ENCODE measurements at regions not wholly inside any gene's neighbourhood (a gene's known extent, or its start where the extent isn't known, plus 50 kb on each side); places are given as distances from the start of the nearest gene placed in this dataset.

GRCh38 chr1:79186260-79186659 is 179.7 kb upstream of the ADGRL4 start:
- no peaks in the 10 kb centered on the region for H3K9me3 ChIP-seq
- H3K4me1 ChIP-seq: no peaks in the 10 kb centered on the region
- no peak for DNase-seq
- no peak overlapping the region for H3K27ac ChIP-seq
- no peaks in the 10 kb centered on the region for H3K36me3 ChIP-seq
- H3K27me3 ChIP-seq (replicated peaks in 1 of 7): no peaks in the 10 kb centered on the region
- intact Hi-C loops (cut with DNase I; ENCODE audit: low total_unique reads): no loop called here
- no peak for TF ChIP-seq POLR2A (IDR thresholded peaks at IDR 0.05)
- TF ChIP-seq, protein P1, sequence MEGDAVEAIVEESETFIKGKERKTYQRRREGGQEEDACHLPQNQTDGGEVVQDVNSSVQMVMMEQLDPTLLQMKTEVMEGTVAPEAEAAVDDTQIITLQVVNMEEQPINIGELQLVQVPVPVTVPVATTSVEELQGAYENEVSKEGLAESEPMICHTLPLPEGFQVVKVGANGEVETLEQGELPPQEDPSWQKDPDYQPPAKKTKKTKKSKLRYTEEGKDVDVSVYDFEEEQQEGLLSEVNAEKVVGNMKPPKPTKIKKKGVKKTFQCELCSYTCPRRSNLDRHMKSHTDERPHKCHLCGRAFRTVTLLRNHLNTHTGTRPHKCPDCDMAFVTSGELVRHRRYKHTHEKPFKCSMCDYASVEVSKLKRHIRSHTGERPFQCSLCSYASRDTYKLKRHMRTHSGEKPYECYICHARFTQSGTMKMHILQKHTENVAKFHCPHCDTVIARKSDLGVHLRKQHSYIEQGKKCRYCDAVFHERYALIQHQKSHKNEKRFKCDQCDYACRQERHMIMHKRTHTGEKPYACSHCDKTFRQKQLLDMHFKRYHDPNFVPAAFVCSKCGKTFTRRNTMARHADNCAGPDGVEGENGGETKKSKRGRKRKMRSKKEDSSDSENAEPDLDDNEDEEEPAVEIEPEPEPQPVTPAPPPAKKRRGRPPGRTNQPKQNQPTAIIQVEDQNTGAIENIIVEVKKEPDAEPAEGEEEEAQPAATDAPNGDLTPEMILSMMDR (IDR thresholded peaks at IDR 0.05 in 8 of 11, conservative IDR thresholded peaks at IDR 0.05 in 3 of 11): no peak
- no peak for TF ChIP-seq POLR2AphosphoS5 (IDR thresholded peaks at IDR 0.05)
- H3K4me3 ChIP-seq: no peak overlapping the region

DNA sequence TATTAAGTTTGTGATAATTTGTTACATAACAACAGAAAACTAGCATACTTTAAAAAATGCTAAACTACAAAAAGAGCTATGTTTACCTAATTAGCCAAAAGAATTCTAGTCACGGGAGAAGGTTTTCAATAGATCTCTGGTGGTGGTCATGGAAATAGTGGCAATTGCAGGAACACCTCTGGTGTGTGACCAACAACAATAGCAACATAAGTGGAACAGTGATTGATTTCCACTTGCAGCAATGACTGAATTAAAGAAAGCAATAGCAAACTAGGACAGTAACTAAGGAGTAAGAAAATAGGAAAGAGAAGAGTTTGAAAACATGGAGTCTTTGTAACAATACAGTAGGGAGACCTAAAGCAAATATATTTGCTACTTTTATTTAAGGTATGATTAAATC is 171.3 kb upstream of the ADGRL4 start:
- Histone ChIP-seq H3K36me3 (no peaks in the 10 kb centered on the region), H3K4me3 (no peak overlapping the region), H3K27me3 (replicated peaks in 1 of 7) (no peaks in the 10 kb centered on the region), H3K27ac (no peak overlapping the region), H3K4me1 (no peaks in the 10 kb centered on the region), H3K9me3 (peaks cover 0 to 17% (median 11%) of the 10 kb centered on the region in 8 donors)
- intact Hi-C loops (cut with DNase I; ENCODE audit: low total_unique reads): no loop called here
- DNase-seq: no peak
- TF ChIP-seq, protein P1 (IDR thresholded peaks at IDR 0.05 in 8 of 11, conservative IDR thresholded peaks at IDR 0.05 in 3 of 11): no peak
- TF ChIP-seq POLR2A (IDR thresholded peaks at IDR 0.05) (no peak), POLR2AphosphoS5 (IDR thresholded peaks at IDR 0.05) (no peak)
- 86 to 98% (median 95%) methylated on average over 1 of the region's 1 CpG for WGBS, 5 donors

DNA sequence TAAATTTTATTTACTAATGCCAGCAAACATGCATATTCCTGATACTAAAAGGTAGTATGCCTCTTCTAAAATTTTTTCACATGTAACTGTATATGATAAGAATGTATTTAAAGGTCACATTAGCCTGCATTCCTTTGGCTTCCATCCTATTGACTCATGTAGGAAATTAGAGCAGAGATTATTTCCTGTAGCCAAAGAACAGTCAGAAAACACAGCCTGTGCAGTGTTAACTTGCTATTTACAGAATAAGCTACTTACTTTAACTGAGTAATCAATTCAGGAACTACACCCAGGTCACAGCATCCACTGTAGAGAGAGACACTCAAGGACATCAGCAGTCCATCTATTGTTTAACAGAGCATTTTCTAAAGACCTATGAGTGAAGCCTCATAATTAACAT is 154.5 kb upstream of the ADGRL4 start:
- intact Hi-C loops (cut with DNase I; ENCODE audit: low total_unique reads): no loop called here
- DNase-seq: no peak
- H3K4me1 ChIP-seq: no peaks in the 10 kb centered on the region
- H3K27ac ChIP-seq: peak overlapping the region in 2 of 8 donors; percentile 43 to 59
- no peak for TF ChIP-seq POLR2AphosphoS5 (IDR thresholded peaks at IDR 0.05)
- TF ChIP-seq POLR2A (IDR thresholded peaks at IDR 0.05): no peak
- TF ChIP-seq, protein P1 (IDR thresholded peaks at IDR 0.05 in 8 of 11, conservative IDR thresholded peaks at IDR 0.05 in 3 of 11): no peak
- H3K9me3 ChIP-seq: peaks cover 0 to 15% (median 3%) of the 10 kb centered on the region in 8 donors
- H3K4me3 ChIP-seq: no peak overlapping the region
- no peaks in the 10 kb centered on the region for H3K27me3 ChIP-seq (replicated peaks in 1 of 7)
- no peaks in the 10 kb centered on the region for H3K36me3 ChIP-seq

DNA sequence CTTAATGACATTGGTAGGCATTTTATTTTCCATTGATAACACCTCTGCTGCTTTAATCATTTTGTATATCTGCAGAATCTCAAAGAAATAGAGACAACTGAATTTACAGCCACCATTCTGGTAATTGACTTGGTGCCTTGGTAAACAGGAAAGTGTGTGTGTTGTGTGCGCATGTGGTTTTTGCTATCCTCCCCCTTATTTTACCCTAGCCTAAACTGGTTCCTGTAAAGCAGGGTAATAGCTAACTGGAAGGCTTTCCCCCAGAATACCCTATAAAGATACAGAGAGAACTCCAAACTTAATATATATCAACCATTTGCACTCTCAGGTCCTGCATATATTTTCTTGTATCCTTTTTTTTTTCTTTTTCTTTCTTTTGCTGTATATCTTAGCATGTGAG is 149.5 kb upstream of the ADGRL4 start:
- H3K4me1 ChIP-seq: no peaks in the 10 kb centered on the region
- no peaks in the 10 kb centered on the region for H3K36me3 ChIP-seq
- no peak overlapping the region for H3K27ac ChIP-seq
- no peak for DNase-seq
- H3K9me3 ChIP-seq: peaks cover 0 to 7% (median 0%) of the 10 kb centered on the region in 8 donors
- H3K4me3 ChIP-seq: no peak overlapping the region
- H3K27me3 ChIP-seq (replicated peaks in 1 of 7): no peaks in the 10 kb centered on the region
- WGBS, 5 donors: 89 to 97% (median 91%) methylated on average over 1 of the region's 1 CpG
- TF ChIP-seq, protein P1 (IDR thresholded peaks at IDR 0.05 in 8 of 11, conservative IDR thresholded peaks at IDR 0.05 in 3 of 11): no peak
- no peak for TF ChIP-seq POLR2AphosphoS5 (IDR thresholded peaks at IDR 0.05)
- TF ChIP-seq POLR2A (IDR thresholded peaks at IDR 0.05): no peak
- intact Hi-C loops (cut with DNase I; ENCODE audit: low total_unique reads): no loop called here
